NB4 (cell line): ENCODE measurements at regions not wholly inside any gene's neighbourhood (a gene's known extent, or its start where the extent isn't known, plus 50 kb on each side); places are given as distances from the start of the nearest gene placed in this dataset.

Experiments used
- MYC ChIP-seq: IDR thresholded peaks from 2 replicates; pipeline ENCODE4 v1.6.1; 2011; ENCODE audit warnings: low read depth, low read length
- POLR2A ChIP-seq: IDR thresholded peaks from 2 replicates; pipeline ENCODE4 v1.6.1; 2011; ENCODE audit warnings: mild to moderate bottlenecking; ENCODE audit not compliant: insufficient read length; ENCODE audit errors: extremely low read depth
- TF ChIP-seq, protein P1 (sequence below): IDR thresholded peaks from one replicate; pipeline ENCODE4 v1.5.1; 2012; ENCODE audit warnings: low read depth, low read length
- TF ChIP-seq, protein P2 (sequence below): IDR thresholded peaks from 2 replicates; pipeline ENCODE4 v1.6.1; 2011; ENCODE audit warnings: low read depth, low read length

DNA sequence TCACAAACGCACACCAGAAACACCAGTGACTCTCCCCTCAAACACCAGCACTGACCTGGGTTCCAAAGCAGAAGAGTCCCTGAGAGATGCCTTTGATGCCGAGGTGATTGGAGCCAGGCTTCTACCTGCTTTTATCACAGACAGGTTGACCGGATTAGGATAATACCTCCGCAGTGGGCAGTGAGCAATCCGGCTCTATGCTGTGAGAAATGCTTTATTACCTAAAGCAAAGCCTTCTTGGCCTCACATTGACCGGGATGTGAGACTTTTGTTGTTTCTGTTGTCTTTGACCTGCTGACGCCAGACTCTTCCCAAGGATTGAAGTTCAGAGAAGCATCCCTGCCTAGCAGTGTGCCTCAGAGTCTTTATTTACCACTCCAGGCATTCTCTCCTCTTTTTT lies 320.3 kb upstream of the CLINT1 start:
- TF ChIP-seq, protein P1, sequence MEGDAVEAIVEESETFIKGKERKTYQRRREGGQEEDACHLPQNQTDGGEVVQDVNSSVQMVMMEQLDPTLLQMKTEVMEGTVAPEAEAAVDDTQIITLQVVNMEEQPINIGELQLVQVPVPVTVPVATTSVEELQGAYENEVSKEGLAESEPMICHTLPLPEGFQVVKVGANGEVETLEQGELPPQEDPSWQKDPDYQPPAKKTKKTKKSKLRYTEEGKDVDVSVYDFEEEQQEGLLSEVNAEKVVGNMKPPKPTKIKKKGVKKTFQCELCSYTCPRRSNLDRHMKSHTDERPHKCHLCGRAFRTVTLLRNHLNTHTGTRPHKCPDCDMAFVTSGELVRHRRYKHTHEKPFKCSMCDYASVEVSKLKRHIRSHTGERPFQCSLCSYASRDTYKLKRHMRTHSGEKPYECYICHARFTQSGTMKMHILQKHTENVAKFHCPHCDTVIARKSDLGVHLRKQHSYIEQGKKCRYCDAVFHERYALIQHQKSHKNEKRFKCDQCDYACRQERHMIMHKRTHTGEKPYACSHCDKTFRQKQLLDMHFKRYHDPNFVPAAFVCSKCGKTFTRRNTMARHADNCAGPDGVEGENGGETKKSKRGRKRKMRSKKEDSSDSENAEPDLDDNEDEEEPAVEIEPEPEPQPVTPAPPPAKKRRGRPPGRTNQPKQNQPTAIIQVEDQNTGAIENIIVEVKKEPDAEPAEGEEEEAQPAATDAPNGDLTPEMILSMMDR: no peak
- no peak for TF ChIP-seq POLR2A
- no peak for TF ChIP-seq MYC
- TF ChIP-seq, protein P2, sequence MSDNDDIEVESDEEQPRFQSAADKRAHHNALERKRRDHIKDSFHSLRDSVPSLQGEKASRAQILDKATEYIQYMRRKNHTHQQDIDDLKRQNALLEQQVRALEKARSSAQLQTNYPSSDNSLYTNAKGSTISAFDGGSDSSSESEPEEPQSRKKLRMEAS: no peak
